IMR-90 (cell line): ENCODE measurements at regions not wholly inside any gene's neighbourhood (a gene's known extent, or its start where the extent isn't known, plus 50 kb on each side); places are given as distances from the start of the nearest gene placed in this dataset.

Experiments
- ATAC-seq: fragments of 200-7000 bp; cut with Tn5 transposase; 2 replicates; pipeline ENCODE4 v1.9.1; 2020; ENCODE audit warnings: low read depth, mild to moderate bottlenecking, moderate library complexity
- BruUV-seq: library from RNA; stranded (reverse); fragments of 400-500 nt; replicated peaks from 2 replicates; lab custom pipeline; 2021; lab: Mats Ljungman, UMichigan
- CTCF ChIA-PET: fragments of 300-600 bp; formaldehyde crosslinking; extraction: SDS; loops from one replicate; lab custom pipeline; 2021; ENCODE audit warnings: antibody characterized with exemption; lab: Yijun Ruan, JAX
- POLR2A ChIA-PET: fragments of 300-600 bp; sonication (Branson Sonifier 250); formaldehyde crosslinking; loops from one replicate; lab custom pipeline; 2022; ENCODE audit warnings: antibody characterized with exemption; ENCODE audit not compliant: unreplicated experiment; lab: Charles Lee
- DNase-seq: peaks from one replicate; pipeline ENCODE4 v3.0.0; 2013
- H2AFZ ChIP-seq: replicated peaks from 2 replicates; pipeline ENCODE3; 2013; ENCODE audit warnings: low read length, mild to moderate bottlenecking; ENCODE audit not compliant: poor library complexity
- H2AK5ac ChIP-seq: 2 replicates; pipeline ENCODE4 v1.6.1; 2013; ENCODE audit warnings: low read depth, low read length, inconsistent platforms
- H2AK9ac ChIP-seq: replicated peaks from 2 replicates; pipeline ENCODE3; 2013; ENCODE audit warnings: mild to moderate bottlenecking, low read depth, low read length, moderate library complexity; ENCODE audit not compliant: poor library complexity
- H2BK120ac ChIP-seq: 2 replicates; pipeline ENCODE4 v1.6.1; 2013; ENCODE audit warnings: low read depth, low read length, inconsistent platforms
- H2BK15ac ChIP-seq: 3 replicates; pipeline ENCODE4 v1.6.1; 2013; ENCODE audit warnings: low read depth, low read length, inconsistent platforms
- H2BK20ac ChIP-seq: 2 replicates; pipeline ENCODE4 v1.6.1; 2013; ENCODE audit warnings: low read depth, mild to moderate bottlenecking, inconsistent platforms, low read length, moderate library complexity
- H2BK5ac ChIP-seq: 2 replicates; pipeline ENCODE4 v1.6.1; 2013; ENCODE audit warnings: mild to moderate bottlenecking, low read depth, low read length, inconsistent platforms; ENCODE audit not compliant: poor library complexity, severe bottlenecking
- H3K14ac ChIP-seq: replicated peaks from 2 replicates; pipeline ENCODE4 v1.6.1; 2013; ENCODE audit warnings: low read depth, low read length, inconsistent platforms
- H3K18ac ChIP-seq: 2 replicates; pipeline ENCODE4 v1.6.1; 2013; ENCODE audit warnings: low read depth, low read length, control low read depth
- H3K23ac ChIP-seq: 2 replicates; pipeline ENCODE4 v1.6.1; 2013; ENCODE audit warnings: low read depth, low read length, inconsistent platforms
- H3K27ac ChIP-seq: 2 replicates; pipeline ENCODE4 v1.5.1; 2013; ENCODE audit warnings: mild to moderate bottlenecking, control low read depth, low read length; ENCODE audit not compliant: insufficient read depth
- H3K27me3 ChIP-seq: 2 replicates; pipeline ENCODE4 v1.6.1; 2013; ENCODE audit warnings: low read length; ENCODE audit not compliant: control insufficient read depth, insufficient read depth
- H3K36me3 ChIP-seq: 2 replicates; pipeline ENCODE4 v1.6.1; 2013; ENCODE audit warnings: low read length, mixed read lengths; ENCODE audit not compliant: control insufficient read depth, insufficient read depth
- H3K4ac ChIP-seq: 2 replicates; pipeline ENCODE4 v1.6.1; 2013; ENCODE audit warnings: low read depth, low read length, inconsistent platforms
- H3K4me1 ChIP-seq: 2 replicates; pipeline ENCODE4 v1.6.1; 2013; ENCODE audit warnings: low read length, mixed read lengths; ENCODE audit not compliant: control insufficient read depth, insufficient read depth
- H3K4me2 ChIP-seq: 2 replicates; pipeline ENCODE4 v1.6.1; 2013; ENCODE audit warnings: low read depth, mild to moderate bottlenecking, control low read depth, low read length, moderate library complexity
- H3K4me3 ChIP-seq: 2 replicates; pipeline ENCODE4 v1.5.1; 2013; ENCODE audit warnings: low read depth, mild to moderate bottlenecking, control low read depth, low read length, moderate library complexity; ENCODE audit not compliant: insufficient read depth
- H3K56ac ChIP-seq: 2 replicates; pipeline ENCODE4 v1.6.1; 2013; ENCODE audit warnings: low read length, inconsistent platforms; ENCODE audit not compliant: insufficient read depth; ENCODE audit errors: extremely low read depth
- H3K79me1 ChIP-seq, 2 experiments: 2 replicates each; pipeline ENCODE4 v1.6.1; 2013; ENCODE audit warnings: low read length in 2 of 2, inconsistent platforms in 1 of 2, low read depth in 1 of 2
- H3K9ac ChIP-seq: 2 replicates; pipeline ENCODE4 v1.6.1; 2013; ENCODE audit warnings: low read depth, low read length, control low read depth
- H3K9me1 ChIP-seq: 2 replicates; pipeline ENCODE4 v1.6.1; 2013; ENCODE audit warnings: low read length, inconsistent platforms; ENCODE audit not compliant: insufficient read depth
- H3K9me3 ChIP-seq: 2 replicates; pipeline ENCODE4 v1.6.1; 2013; ENCODE audit warnings: low read length; ENCODE audit not compliant: control insufficient read depth, insufficient read depth
- H4K20me1 ChIP-seq: 2 replicates; pipeline ENCODE4 v1.6.1; 2013; ENCODE audit warnings: low read length, inconsistent platforms; ENCODE audit not compliant: insufficient read depth
- H4K5ac ChIP-seq: 2 replicates; pipeline ENCODE4 v1.6.1; 2013; ENCODE audit warnings: mild to moderate bottlenecking, low read depth, low read length, control low read depth
- H4K8ac ChIP-seq, 2 experiments: 2 replicates each; pipeline ENCODE4 v1.6.1; 2013; ENCODE audit warnings: low read depth in 2 of 2, low read length in 2 of 2, control low read depth in 1 of 2, inconsistent platforms in 1 of 2
- H4K91ac ChIP-seq: 2 replicates; pipeline ENCODE4 v1.6.1; 2013; ENCODE audit warnings: low read depth, low read length, inconsistent platforms; ENCODE audit not compliant: insufficient read depth
- BHLHE40 ChIP-seq: fragments of 150-350 bp; IDR thresholded peaks from 2 replicates; pipeline ENCODE4 v1.6.1; 2016; ENCODE audit warnings: mild to moderate bottlenecking, low read depth, low read length
- CHD1 ChIP-seq: IDR thresholded peaks from 2 replicates; pipeline ENCODE4 v1.6.1; 2012; ENCODE audit warnings: low read depth, low read length, improper control_type of control experiment
- MAZ ChIP-seq: IDR thresholded peaks from 2 replicates; pipeline ENCODE4 v1.6.1; 2012; ENCODE audit warnings: low read depth, mild to moderate bottlenecking, low read length, improper control_type of control experiment, moderate library complexity, borderline replicate concordance
- NFE2L2 ChIP-seq: fragments of 150-350 bp; IDR thresholded peaks from 2 replicates; pipeline ENCODE4 v1.6.1; 2016; ENCODE audit warnings: low read depth, mild to moderate bottlenecking, low read length
- POLR2A ChIP-seq: IDR thresholded peaks from 2 replicates; pipeline ENCODE4 v1.6.1; 2012; ENCODE audit warnings: mild to moderate bottlenecking, low read depth, low read length
- RAD21 ChIP-seq: IDR thresholded peaks from 2 replicates; pipeline ENCODE4 v1.6.1; 2012; ENCODE audit warnings: low read length, improper control_type of control experiment
- RCOR1 ChIP-seq: IDR thresholded peaks from 2 replicates; pipeline ENCODE4 v1.6.1; 2012; ENCODE audit warnings: mild to moderate bottlenecking, low read length, improper control_type of control experiment; ENCODE audit not compliant: insufficient replicate concordance
- RFX5 ChIP-seq: IDR thresholded peaks from 2 replicates; pipeline ENCODE4 v1.8.0; 2012; ENCODE audit warnings: low read depth, mild to moderate bottlenecking, low read length, moderate library complexity
- WGBS, 2 experiments: methylation state at CpG; one replicate each; pipeline versions ENCODE4 v1.1.5 to v1.1.7; 2013; ENCODE audit warnings: missing lambda C conversion rate in 2 of 2; ENCODE audit not compliant: insufficient read length in 1 of 2; ENCODE audit errors: extremely low coverage in 2 of 2; 5-methylcytosine and 5-hydroxymethylcytosine counted together
- dilution Hi-C: fragments of 300-500 bp; cut with HindIII; formaldehyde crosslinking; loops from one replicate; pipeline ENCODE4 v1.14.3; 2018; ENCODE audit warnings: low sequenced_read_pairs; ENCODE audit not compliant: unreplicated experiment
- in situ Hi-C: fragments of 300-500 bp; cut with MboI; formaldehyde crosslinking; loops from 3 replicates; pipeline ENCODE4 v1.14.3; 2019; ENCODE audit warnings: low sequenced_read_pairs, inconsistent platforms, mixed read lengths
- intact Hi-C: fragments of 100-400 bp; cut with micrococcal nuclease; formaldehyde crosslinking; loops from 2 replicates; pipeline ENCODE4 v1.10.0; 2022
- TF ChIP-seq, protein P1 (sequence below): fragments of 150-350 bp; IDR thresholded peaks from 2 replicates; pipeline ENCODE4 v1.6.1; 2016; ENCODE audit warnings: low read depth, mild to moderate bottlenecking, low read length, moderate library complexity, borderline replicate concordance
- TF ChIP-seq, protein P2 (sequence below): conservative IDR thresholded peaks from 2 replicates; pipeline ENCODE4 v1.5.1; 2012; ENCODE audit warnings: mild to moderate bottlenecking, low read depth, low read length, improper control_type of control experiment

DNA sequence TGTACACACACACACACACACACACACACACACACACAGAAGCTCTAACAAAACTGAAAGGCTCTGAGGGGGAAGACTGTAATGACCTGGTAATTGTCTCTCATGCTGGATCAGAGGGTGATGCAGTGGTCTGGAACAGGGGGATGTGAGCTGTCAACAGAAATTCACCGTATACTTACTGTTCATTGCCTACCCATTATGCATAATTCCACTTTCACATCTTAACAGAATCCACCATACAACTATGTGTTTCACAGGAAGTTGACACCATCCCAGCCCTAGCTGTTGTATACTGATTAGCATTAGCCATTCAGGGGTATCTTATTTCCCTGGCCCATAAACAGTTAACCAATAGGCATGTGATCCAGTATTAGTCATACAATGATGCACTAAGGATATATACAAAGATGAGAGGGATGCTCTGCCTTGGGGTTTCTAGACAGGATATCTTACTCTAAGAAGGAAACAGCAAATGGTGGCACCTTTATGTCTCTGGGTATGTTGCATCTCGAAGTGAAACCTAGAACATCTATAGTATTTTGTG, 396.5 kb upstream of the BRINP1 start:
- dilution Hi-C loops (no loop called here), in situ Hi-C loops (no loop called here), intact Hi-C loops (no loop called here)
- Histone ChIP-seq H2BK5ac (no peak overlapping the region), H3K23ac (no peak overlapping the region), H3K27ac (no peak overlapping the region), H2AK5ac (no peak overlapping the region), H3K4me2 (no peak overlapping the region), H3K79me1 (no peaks in the 10 kb centered on the region), H2AFZ (no peak overlapping the region), H3K9ac (no peak overlapping the region), H3K9me1 (no peaks in the 10 kb centered on the region), H2BK20ac (no peak overlapping the region), H4K91ac (no peak overlapping the region), H4K20me1 (no peaks in the 10 kb centered on the region), H3K4me1 (no peaks in the 10 kb centered on the region), H3K27me3 (no peaks in the 10 kb centered on the region), H2AK9ac (no peak overlapping the region), H3K4ac (no peak overlapping the region), H4K5ac (no peak overlapping the region), H2BK120ac (no peak overlapping the region), H4K8ac (no peak overlapping the region), H3K14ac (no peak overlapping the region), H3K9me3 (no peaks in the 10 kb centered on the region), H3K36me3 (no peaks in the 10 kb centered on the region), H2BK15ac (no peak overlapping the region), H3K56ac (no peak overlapping the region), H3K18ac (no peak overlapping the region), H3K4me3 (no peak overlapping the region)
- WGBS, 2 experiments = no CpG with 5 or more reads among the region's 2 CpGs
- ATAC-seq (no peak), DNase-seq (no peak)
- CTCF ChIA-PET = no interaction called here
- TF ChIP-seq, protein P1, sequence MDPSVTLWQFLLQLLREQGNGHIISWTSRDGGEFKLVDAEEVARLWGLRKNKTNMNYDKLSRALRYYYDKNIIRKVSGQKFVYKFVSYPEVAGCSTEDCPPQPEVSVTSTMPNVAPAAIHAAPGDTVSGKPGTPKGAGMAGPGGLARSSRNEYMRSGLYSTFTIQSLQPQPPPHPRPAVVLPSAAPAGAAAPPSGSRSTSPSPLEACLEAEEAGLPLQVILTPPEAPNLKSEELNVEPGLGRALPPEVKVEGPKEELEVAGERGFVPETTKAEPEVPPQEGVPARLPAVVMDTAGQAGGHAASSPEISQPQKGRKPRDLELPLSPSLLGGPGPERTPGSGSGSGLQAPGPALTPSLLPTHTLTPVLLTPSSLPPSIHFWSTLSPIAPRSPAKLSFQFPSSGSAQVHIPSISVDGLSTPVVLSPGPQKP = no peak
- TF ChIP-seq NFE2L2 = no peak
- TF ChIP-seq, protein P2, sequence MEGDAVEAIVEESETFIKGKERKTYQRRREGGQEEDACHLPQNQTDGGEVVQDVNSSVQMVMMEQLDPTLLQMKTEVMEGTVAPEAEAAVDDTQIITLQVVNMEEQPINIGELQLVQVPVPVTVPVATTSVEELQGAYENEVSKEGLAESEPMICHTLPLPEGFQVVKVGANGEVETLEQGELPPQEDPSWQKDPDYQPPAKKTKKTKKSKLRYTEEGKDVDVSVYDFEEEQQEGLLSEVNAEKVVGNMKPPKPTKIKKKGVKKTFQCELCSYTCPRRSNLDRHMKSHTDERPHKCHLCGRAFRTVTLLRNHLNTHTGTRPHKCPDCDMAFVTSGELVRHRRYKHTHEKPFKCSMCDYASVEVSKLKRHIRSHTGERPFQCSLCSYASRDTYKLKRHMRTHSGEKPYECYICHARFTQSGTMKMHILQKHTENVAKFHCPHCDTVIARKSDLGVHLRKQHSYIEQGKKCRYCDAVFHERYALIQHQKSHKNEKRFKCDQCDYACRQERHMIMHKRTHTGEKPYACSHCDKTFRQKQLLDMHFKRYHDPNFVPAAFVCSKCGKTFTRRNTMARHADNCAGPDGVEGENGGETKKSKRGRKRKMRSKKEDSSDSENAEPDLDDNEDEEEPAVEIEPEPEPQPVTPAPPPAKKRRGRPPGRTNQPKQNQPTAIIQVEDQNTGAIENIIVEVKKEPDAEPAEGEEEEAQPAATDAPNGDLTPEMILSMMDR = no peak
- no peak for TF ChIP-seq RAD21
- TF ChIP-seq MAZ = no peak
- TF ChIP-seq RFX5 = no peak
- no peak for TF ChIP-seq BHLHE40
- TF ChIP-seq POLR2A = no peak
- TF ChIP-seq RCOR1 = no peak
- TF ChIP-seq CHD1 = no peak
- POLR2A ChIA-PET = no interaction called here
- no TSS peak for BruUV-seq
